CD4-positive, CD25-positive, alpha-beta regulatory T cell (primary cell): ENCODE measurements at regions not wholly inside any gene's neighbourhood (a gene's known extent, or its start where the extent isn't known, plus 50 kb on each side); places are given as distances from the start of the nearest gene placed in this dataset.

Source experiments
- ATAC-seq, 2 donors: fragments of 150-1000 bp; cut with Tn5 transposase; one replicate each; pipeline ENCODE4 v1.10.0; 2021; ENCODE audit warnings: low read depth in 2 of 2, moderate number of reproducible peaks in 2 of 2, moderate library complexity in 1 of 2
- DNase-seq, 3 donors: peaks; one replicate each; pipeline versions ENCODE4 v3.0.0 to v3.0.0-alpha.2; 2012 to 2022; ENCODE audit warnings: mixed read lengths in 1 of 3
- H3K27ac ChIP-seq: one replicate; pipeline ENCODE4 v1.7.0; 2013; ENCODE audit warnings: mild to moderate bottlenecking, low read length; ENCODE audit not compliant: insufficient read depth, poor library complexity, severe bottlenecking
- H3K27me3 ChIP-seq: one replicate; pipeline ENCODE4 v1.7.0; 2013; ENCODE audit warnings: low read length; ENCODE audit not compliant: control insufficient read depth, insufficient read depth
- H3K36me3 ChIP-seq: one replicate; pipeline ENCODE4 v1.7.0; 2013; ENCODE audit warnings: mild to moderate bottlenecking, low read length, moderate library complexity; ENCODE audit not compliant: control insufficient read depth, insufficient read depth
- H3K4me1 ChIP-seq: 2 replicates; pipeline ENCODE4 v1.7.0; 2013; ENCODE audit warnings: mild to moderate bottlenecking, low read length; ENCODE audit not compliant: insufficient read depth, control insufficient read depth, poor library complexity, severe bottlenecking
- H3K4me3 ChIP-seq: one replicate; pipeline ENCODE4 v1.7.0; 2013; ENCODE audit warnings: low read depth, mild to moderate bottlenecking, low read length, moderate library complexity
- H3K9me3 ChIP-seq, 2 experiments: 1 replicate in 1 of 2; 2 replicates in 1 of 2; pipeline ENCODE4 v1.7.0; 2013; ENCODE audit warnings: low read length in 2 of 2, mild to moderate bottlenecking in 1 of 2, moderate library complexity in 1 of 2; ENCODE audit not compliant: control insufficient read depth in 2 of 2
- H3K27ac Mint-ChIP-seq, 3 donors: one replicate each; pipeline ENCODE4 v1.8.0; 2020 to 2022; ENCODE audit warnings: mild to moderate bottlenecking in 3 of 3, mixed read lengths in 3 of 3, moderate library complexity in 2 of 3
- H3K27me3 Mint-ChIP-seq: one replicate; pipeline ENCODE4 v1.8.0; 2022; ENCODE audit warnings: mild to moderate bottlenecking, mixed read lengths
- H3K36me3 Mint-ChIP-seq: one replicate; pipeline ENCODE4 v1.8.0; 2020; ENCODE audit warnings: mixed read lengths
- H3K4me1 Mint-ChIP-seq, 4 donors: one replicate each; pipeline ENCODE4 v1.8.0; 2020 to 2022; ENCODE audit warnings: mixed read lengths in 4 of 4, mild to moderate bottlenecking in 1 of 4
- H3K4me3 Mint-ChIP-seq, 4 donors: one replicate each; pipeline ENCODE4 v1.8.0; 2020 to 2022; ENCODE audit warnings: mild to moderate bottlenecking in 4 of 4, mixed read lengths in 4 of 4, moderate library complexity in 3 of 4
- H3K9me3 Mint-ChIP-seq, 7 donors: one replicate each; pipeline ENCODE4 v1.8.0; 2020 to 2022; ENCODE audit warnings: mixed read lengths in 7 of 7, mild to moderate bottlenecking in 3 of 7, moderate library complexity in 2 of 7

DNA sequence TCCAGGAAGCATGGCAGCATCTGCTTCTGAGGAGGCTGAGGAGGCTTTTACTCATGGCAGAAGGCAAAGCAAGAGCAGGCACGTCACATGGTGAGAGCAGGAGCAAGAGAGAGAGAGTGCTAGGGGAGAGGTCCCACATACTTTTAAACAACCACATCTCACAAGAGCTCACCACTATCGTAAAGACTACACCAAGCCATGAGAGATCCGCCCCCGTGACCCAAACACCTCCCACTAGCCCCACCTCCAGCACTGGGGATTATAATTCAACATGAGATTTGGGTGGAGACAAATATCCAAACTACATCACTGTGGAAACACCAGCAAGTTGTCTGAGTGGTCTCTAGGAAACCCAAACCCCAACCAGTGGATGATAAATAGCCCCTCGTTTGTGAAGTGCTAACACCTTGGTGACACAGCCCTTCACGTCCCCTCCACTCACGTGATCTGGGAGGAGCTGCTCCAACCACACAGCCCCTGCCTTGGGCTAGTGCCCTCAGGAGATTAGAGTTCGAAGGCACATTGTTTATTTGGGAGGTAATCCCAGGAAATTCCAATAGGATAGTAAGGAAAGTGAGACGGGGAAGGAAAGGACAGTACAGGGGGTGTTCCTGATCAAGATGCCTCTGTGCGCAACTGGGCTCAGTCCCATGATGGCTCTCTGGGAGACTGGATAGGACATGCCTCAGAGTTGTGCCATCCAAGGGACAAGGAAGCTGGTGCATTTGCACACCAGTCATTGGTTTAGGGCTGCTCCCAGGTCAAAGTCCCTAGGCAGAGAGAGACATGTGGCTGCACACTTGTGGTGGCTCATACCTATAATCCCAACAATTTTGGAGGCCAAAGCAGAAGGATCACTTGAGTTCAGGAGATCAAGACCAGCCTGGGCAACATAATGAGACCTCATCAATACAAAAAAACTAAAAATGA, 80.6 kb upstream of the CTNNB1 start:
- H3K4me3 Mint-ChIP-seq = peak overlapping the region in 2 of 4 donors; percentile 77 to 78

GRCh38 chr3:41120460-41120859, 78.8 kb upstream of the CTNNB1 start:
- Histone ChIP-seq H3K9me3 (no peaks in the 10 kb centered on the region), H3K4me1 (peaks cover 21% of the 10 kb centered on the region), H3K27me3 (peaks cover 1% of the 10 kb centered on the region), H3K36me3 (no peaks in the 10 kb centered on the region), H3K4me3 (no peak overlapping the region), H3K27ac (no peak overlapping the region)
- H3K4me1 Mint-ChIP-seq = peaks cover 14 to 41% (median 28%) of the 10 kb centered on the region in 4 donors
- H3K27ac Mint-ChIP-seq = peak overlapping the region in 2 of 3 donors; percentile 54 to 62
- ATAC-seq = no peak
- no peak overlapping the region for H3K4me3 Mint-ChIP-seq
- H3K9me3 Mint-ChIP-seq = peaks cover 0 to 4% (median 0%) of the 10 kb centered on the region in 7 donors
- no peaks in the 10 kb centered on the region for H3K36me3 Mint-ChIP-seq
- H3K27me3 Mint-ChIP-seq = peaks cover under 1% of the 10 kb centered on the region
- DNase-seq = no peak

More for the DNA sequence above, 80.6 kb upstream of the CTNNB1 start:
- Histone ChIP-seq H3K9me3 (no peaks in the 10 kb centered on the region), H3K4me1 (peaks cover 21% of the 10 kb centered on the region), H3K4me3 (no peak overlapping the region), H3K36me3 (no peaks in the 10 kb centered on the region), H3K27ac (no peak overlapping the region), H3K27me3 (no peaks in the 10 kb centered on the region)
- no peaks in the 10 kb centered on the region for H3K27me3 Mint-ChIP-seq
- peaks cover 0 to 2% (median 0%) of the 10 kb centered on the region in 7 donors for H3K9me3 Mint-ChIP-seq
- peak overlapping the region; percentile 92 to 97 (median 96) for H3K27ac Mint-ChIP-seq
- peaks cover 14 to 45% (median 28%) of the 10 kb centered on the region in 4 donors for H3K4me1 Mint-ChIP-seq
- H3K36me3 Mint-ChIP-seq = no peaks in the 10 kb centered on the region
- ATAC-seq (no peak), DNase-seq (peak in 1 of 3 donors; percentile 2)

DNA sequence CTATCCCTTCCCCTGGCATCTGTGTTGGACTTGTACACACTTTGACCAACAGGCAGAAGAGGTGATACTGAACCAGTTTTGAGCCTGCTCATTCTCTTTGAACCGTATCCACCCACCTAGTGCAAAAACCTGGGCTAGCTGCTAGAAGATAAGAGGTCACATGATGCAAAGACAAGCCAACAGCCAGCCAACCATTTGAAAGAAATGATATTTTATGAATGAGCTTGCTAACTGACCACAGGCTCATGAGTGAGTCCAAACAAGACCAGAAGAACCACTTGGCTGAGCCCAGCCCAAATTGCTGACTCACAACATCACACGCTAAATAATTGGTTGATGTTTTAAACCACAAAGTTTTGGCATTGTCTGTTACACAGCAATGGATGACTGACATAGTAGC, 74.0 kb upstream of the CTNNB1 start:
- Histone ChIP-seq H3K27me3 (peaks cover 1% of the 10 kb centered on the region), H3K36me3 (no peaks in the 10 kb centered on the region), H3K4me3 (no peak overlapping the region), H3K27ac (no peak overlapping the region), H3K4me1 (no peaks in the 10 kb centered on the region), H3K9me3 (peaks cover 3 to 12% of the 10 kb centered on the region in 2 experiments)
- no peak for DNase-seq
- ATAC-seq = no peak
- H3K27me3 Mint-ChIP-seq = peaks cover 6% of the 10 kb centered on the region
- no peak overlapping the region for H3K4me3 Mint-ChIP-seq
- H3K9me3 Mint-ChIP-seq = peaks cover 3 to 14% (median 8%) of the 10 kb centered on the region in 7 donors
- H3K4me1 Mint-ChIP-seq = peaks cover 0 to under 1% (median 0%) of the 10 kb centered on the region in 4 donors
- H3K27ac Mint-ChIP-seq = no peak overlapping the region
- H3K36me3 Mint-ChIP-seq = no peaks in the 10 kb centered on the region

- Mint-ChIP-seq H3K4me1 (no peaks in the 10 kb centered on the region), H3K36me3 (no peaks in the 10 kb centered on the region), H3K27me3 (peaks cover 12% of the 10 kb centered on the region), H3K4me3 (no peak overlapping the region), H3K9me3 (peaks cover 3 to 15% (median 8%) of the 10 kb centered on the region in 7 donors), H3K27ac (no peak overlapping the region)
- no peak for DNase-seq
- Histone ChIP-seq H3K4me3 (no peak overlapping the region), H3K27ac (no peak overlapping the region), H3K9me3 (peaks cover 4 to 12% of the 10 kb centered on the region in 2 experiments), H3K27me3 (peaks cover 1% of the 10 kb centered on the region), H3K4me1 (no peaks in the 10 kb centered on the region), H3K36me3 (no peaks in the 10 kb centered on the region)
- no peak for ATAC-seq
These were observed 72.8 kb upstream of the CTNNB1 start for GRCh38 chr3:41126472-41126871.

- DNase-seq (no peak), ATAC-seq (no peak)
- no peak overlapping the region for H3K27ac ChIP-seq
- H3K4me1 ChIP-seq = no peaks in the 10 kb centered on the region
- Mint-ChIP-seq H3K4me1 (no peaks in the 10 kb centered on the region), H3K27ac (no peak overlapping the region), H3K4me3 (no peak overlapping the region), H3K27me3 (peaks cover 12% of the 10 kb centered on the region), H3K9me3 (peaks cover 3 to 15% (median 8%) of the 10 kb centered on the region in 7 donors), H3K36me3 (no peaks in the 10 kb centered on the region)
- H3K27me3 ChIP-seq = peaks cover 1% of the 10 kb centered on the region
- H3K9me3 ChIP-seq = peaks cover 4 to 12% of the 10 kb centered on the region in 2 experiments
- no peak overlapping the region for H3K4me3 ChIP-seq
- no peaks in the 10 kb centered on the region for H3K36me3 ChIP-seq
These were observed 72.3 kb upstream of the CTNNB1 start for GRCh38 chr3:41126961-41127360.

- Mint-ChIP-seq H3K9me3 (peaks cover 3 to 15% (median 8%) of the 10 kb centered on the region in 7 donors), H3K36me3 (no peaks in the 10 kb centered on the region), H3K4me1 (no peaks in the 10 kb centered on the region), H3K27me3 (peaks cover 12% of the 10 kb centered on the region), H3K4me3 (no peak overlapping the region), H3K27ac (no peak overlapping the region)
- DNase-seq = no peak
- Histone ChIP-seq H3K27ac (no peak overlapping the region), H3K4me3 (no peak overlapping the region), H3K4me1 (no peaks in the 10 kb centered on the region), H3K27me3 (peaks cover 1% of the 10 kb centered on the region), H3K9me3 (peaks cover 4 to 12% of the 10 kb centered on the region in 2 experiments), H3K36me3 (no peaks in the 10 kb centered on the region)
- ATAC-seq = no peak
These were observed 71.9 kb upstream of the CTNNB1 start for GRCh38 chr3:41127414-41127813.

GRCh38 chr3:41129731-41130130, 69.6 kb upstream of the CTNNB1 start:
- peaks cover 4 to 12% of the 10 kb centered on the region in 2 experiments for H3K9me3 ChIP-seq
- no peak overlapping the region for H3K27ac Mint-ChIP-seq
- H3K4me1 ChIP-seq = no peaks in the 10 kb centered on the region
- no peak for ATAC-seq
- H3K36me3 Mint-ChIP-seq = no peaks in the 10 kb centered on the region
- H3K27ac ChIP-seq = no peak overlapping the region
- peaks cover 1% of the 10 kb centered on the region for H3K27me3 ChIP-seq
- no peak overlapping the region for H3K4me3 Mint-ChIP-seq
- no peak overlapping the region for H3K4me3 ChIP-seq
- H3K27me3 Mint-ChIP-seq = peaks cover 12% of the 10 kb centered on the region
- H3K36me3 ChIP-seq = no peaks in the 10 kb centered on the region
- no peak for DNase-seq
- peaks cover 2 to 15% (median 7%) of the 10 kb centered on the region in 7 donors for H3K9me3 Mint-ChIP-seq
- no peaks in the 10 kb centered on the region for H3K4me1 Mint-ChIP-seq
